Loucy (cell line): ENCODE measurements at regions not wholly inside any gene's neighbourhood (a gene's known extent, or its start where the extent isn't known, plus 50 kb on each side); places are given as distances from the start of the nearest gene placed in this dataset.

ENCODE experiments used
- H2AFZ ChIP-seq: fragments of 200-600 bp; sonication (generic); 2 replicates; pipeline ENCODE4 v1.6.0; 2016; ENCODE audit warnings: antibody characterized with exemption, mild to moderate bottlenecking, low read length, moderate library complexity
- H3F3A ChIP-seq: fragments of 200-600 bp; 2 replicates; pipeline ENCODE4 v1.6.0; 2016; ENCODE audit warnings: antibody characterized with exemption, low read depth, mild to moderate bottlenecking
- H3K27me3 ChIP-seq: fragments of 200-600 bp; sonication (generic); 2 replicates; pipeline ENCODE4 v1.6.1; 2014; ENCODE audit warnings: low read length, mild to moderate bottlenecking; ENCODE audit not compliant: insufficient read depth, poor library complexity, severe bottlenecking
- H3K36me3 ChIP-seq: fragments of 200-600 bp; sonication (generic); 2 replicates; pipeline ENCODE4 v1.6.1; 2016; ENCODE audit warnings: low read length; ENCODE audit not compliant: insufficient read depth
- H3K4me1 ChIP-seq: fragments of 200-600 bp; sonication (generic); 2 replicates; pipeline ENCODE4 v1.5.1; 2014; ENCODE audit warnings: low read length, mild to moderate bottlenecking; ENCODE audit not compliant: insufficient read depth, poor library complexity, severe bottlenecking
- H3K4me2 ChIP-seq: fragments of 200-600 bp; sonication (generic); 2 replicates; pipeline ENCODE4 v1.6.0; 2014; ENCODE audit warnings: antibody characterized with exemption, low read length, low read depth, mild to moderate bottlenecking; ENCODE audit not compliant: poor library complexity, severe bottlenecking
- H3K4me3 ChIP-seq: fragments of 200-600 bp; sonication (generic); 2 replicates; pipeline ENCODE4 v1.5.1; 2014; ENCODE audit warnings: low read length, mild to moderate bottlenecking, mixed read lengths; ENCODE audit not compliant: poor library complexity, severe bottlenecking
- H3K79me2 ChIP-seq: fragments of 200-600 bp; sonication (generic); 2 replicates; pipeline ENCODE4 v1.6.1; 2014; ENCODE audit warnings: low read length; ENCODE audit not compliant: insufficient read depth
- H3K9ac ChIP-seq: fragments of 200-600 bp; sonication (generic); 2 replicates; pipeline ENCODE4 v1.6.0; 2014; ENCODE audit warnings: mild to moderate bottlenecking, low read depth, low read length, moderate library complexity; ENCODE audit not compliant: poor library complexity, severe bottlenecking
- H3K9me2 ChIP-seq: fragments of 200-600 bp; sonication (generic); replicated peaks from 2 replicates; pipeline ENCODE4 v1.6.1; 2016; ENCODE audit warnings: low read depth, low read length, mixed read lengths
- H3K9me3 ChIP-seq: fragments of 200-600 bp; sonication (generic); 2 replicates; pipeline ENCODE4 v1.6.1; 2014; ENCODE audit warnings: mild to moderate bottlenecking, antibody characterized with exemption, low read length, low read depth; ENCODE audit not compliant: insufficient read depth
- H4K20me1 ChIP-seq: fragments of 200-600 bp; sonication (generic); 2 replicates; pipeline ENCODE4 v1.6.0; 2014; ENCODE audit warnings: antibody characterized with exemption, low read length, mild to moderate bottlenecking; ENCODE audit not compliant: insufficient read depth, poor library complexity, severe bottlenecking
- CTCF ChIP-seq: fragments of 200-600 bp; sonication (generic); conservative IDR thresholded peaks from 2 replicates; pipeline ENCODE4 v1.5.1; 2014; ENCODE audit warnings: mild to moderate bottlenecking, antibody characterized with exemption, low read length
- EZH2phosphoT487 ChIP-seq: fragments of 200-600 bp; IDR thresholded peaks from 2 replicates; pipeline ENCODE4 v1.6.1; 2018; ENCODE audit warnings: antibody characterized with exemption, mild to moderate bottlenecking, moderate library complexity, borderline replicate concordance

DNA sequence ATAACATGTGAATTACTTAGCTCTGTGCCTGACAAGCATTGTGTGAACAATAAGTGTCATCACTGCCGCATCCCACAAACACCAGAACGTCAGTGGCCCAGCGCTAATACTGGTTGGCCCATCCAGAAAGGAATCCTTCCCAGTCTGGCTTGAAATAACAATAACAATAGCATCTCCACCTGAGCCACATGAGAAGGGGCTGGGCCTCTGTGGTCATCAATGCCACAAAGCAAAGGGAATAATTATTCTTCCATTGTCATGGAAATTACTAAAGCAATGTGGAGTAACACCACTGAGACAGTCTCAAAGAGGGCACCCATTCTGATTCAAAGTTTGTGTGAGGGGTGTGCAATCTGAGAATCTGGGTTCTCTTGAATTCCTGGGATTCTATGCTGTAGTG lies 105.7 kb upstream of the INHBA start:
- Histone ChIP-seq H4K20me1 (no peaks in the 10 kb centered on the region), H3K4me3 (no peak overlapping the region), H3K4me2 (no peak overlapping the region), H3K9ac (no peak overlapping the region), H3K36me3 (no peaks in the 10 kb centered on the region), H3K9me2 (no peaks in the 10 kb centered on the region), H2AFZ (no peak overlapping the region), H3K79me2 (no peaks in the 10 kb centered on the region), H3K4me1 (peaks cover 4% of the 10 kb centered on the region), H3K27me3 (no peaks in the 10 kb centered on the region), H3F3A (no peaks in the 10 kb centered on the region), H3K9me3 (no peaks in the 10 kb centered on the region)
- TF ChIP-seq CTCF (no peak), EZH2phosphoT487 (no peak)

- TF ChIP-seq EZH2phosphoT487: no peak
- no peak for TF ChIP-seq CTCF
- H3F3A ChIP-seq: no peaks in the 10 kb centered on the region
- H2AFZ ChIP-seq: no peak overlapping the region
- H3K4me2 ChIP-seq: no peak overlapping the region
- no peaks in the 10 kb centered on the region for H3K27me3 ChIP-seq
- no peaks in the 10 kb centered on the region for H3K36me3 ChIP-seq
- H3K9me3 ChIP-seq: no peaks in the 10 kb centered on the region
- H3K9me2 ChIP-seq: no peaks in the 10 kb centered on the region
- peaks cover 7% of the 10 kb centered on the region for H3K4me1 ChIP-seq
- H4K20me1 ChIP-seq: no peaks in the 10 kb centered on the region
- no peaks in the 10 kb centered on the region for H3K79me2 ChIP-seq
- no peak overlapping the region for H3K4me3 ChIP-seq
- no peak overlapping the region for H3K9ac ChIP-seq
Observed at GRCh38 chr7:41803569-41803968, 100.7 kb upstream of the INHBA start.

DNA sequence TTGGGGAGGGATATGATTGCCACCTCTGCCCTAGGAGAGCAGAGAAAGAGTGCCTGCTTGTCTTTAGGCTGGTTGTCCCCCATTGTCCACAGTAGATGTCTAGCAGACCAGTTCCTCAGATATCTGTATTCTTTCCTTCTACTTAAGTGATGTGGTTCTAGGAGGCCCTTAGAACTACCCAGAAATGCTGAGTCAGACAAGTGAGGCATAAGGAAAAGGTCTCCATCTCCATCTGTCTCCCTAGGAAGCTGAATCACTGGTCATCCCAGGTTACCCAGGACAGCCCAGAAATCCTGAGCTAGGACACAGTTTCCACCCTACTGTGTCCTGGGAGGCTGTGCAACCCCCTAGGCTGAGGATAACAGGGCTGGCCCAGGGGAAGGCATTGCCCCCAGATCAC lies 93.4 kb upstream of the INHBA start:
- Histone ChIP-seq H3K4me2 (no peak overlapping the region), H3K4me3 (no peak overlapping the region), H3K9me3 (no peaks in the 10 kb centered on the region), H3K27me3 (no peaks in the 10 kb centered on the region), H4K20me1 (no peaks in the 10 kb centered on the region), H3K4me1 (peaks cover 17% of the 10 kb centered on the region), H3F3A (no peaks in the 10 kb centered on the region), H3K9ac (no peak overlapping the region), H3K36me3 (no peaks in the 10 kb centered on the region), H3K9me2 (no peaks in the 10 kb centered on the region), H3K79me2 (no peaks in the 10 kb centered on the region), H2AFZ (no peak overlapping the region)
- no peak for TF ChIP-seq CTCF
